WTC11 (cell line): ENCODE measurements at regions not wholly inside any gene's neighbourhood (a gene's known extent, or its start where the extent isn't known, plus 50 kb on each side); places are given as distances from the start of the nearest gene placed in this dataset.

Source experiments
- ATAC-seq: fragments of 200-7000 bp; cut with Tn5 transposase; 2 replicates; pipeline ENCODE4 v1.10.0; 2021; ENCODE audit warnings: mild to moderate bottlenecking, moderate library complexity
- CTCF ChIA-PET: fragments of 300-600 bp; sonication (Branson Sonifier 250); formaldehyde crosslinking; loops from one replicate; lab custom pipeline; 2021; ENCODE audit warnings: antibody characterized with exemption; lab: Charles Lee
- POLR2A ChIA-PET: fragments of 350-600 bp; sonication (Branson Sonifier 250); formaldehyde crosslinking; loops from one replicate; lab custom pipeline; 2021; ENCODE audit warnings: antibody characterized with exemption; lab: Charles Lee
- DNase-seq: peaks from one replicate; pipeline ENCODE4 v3.0.0; 2021; ENCODE audit warnings: low spot score
- H3K27ac Mint-ChIP-seq: 2 replicates; pipeline ENCODE4 v1.8.0; 2021; ENCODE audit warnings: mixed read lengths
- H3K27me3 Mint-ChIP-seq: 2 replicates; pipeline ENCODE4 v1.8.0; 2021; ENCODE audit warnings: low read depth, mild to moderate bottlenecking, moderate library complexity, mixed read lengths
- H3K36me3 Mint-ChIP-seq: 2 replicates; pipeline ENCODE4 v1.8.0; 2021; ENCODE audit warnings: mixed read lengths
- H3K4me1 Mint-ChIP-seq: 2 replicates; pipeline ENCODE4 v1.8.0; 2022; ENCODE audit warnings: mixed read lengths
- H3K4me3 Mint-ChIP-seq: 2 replicates; pipeline ENCODE4 v1.8.0; 2021; ENCODE audit warnings: mild to moderate bottlenecking, moderate library complexity, mixed read lengths
- H3K9me3 Mint-ChIP-seq: 2 replicates; pipeline ENCODE4 v1.8.0; 2021; ENCODE audit warnings: mixed read lengths
- CDX4 ChIP-seq: fragments of 250-450 bp; sonication (Bioruptor Pico); IDR thresholded peaks from 2 replicates; pipeline ENCODE4 v1.9.0; 2021; ENCODE audit warnings: moderate library complexity, mild to moderate bottlenecking, inconsistent platforms, borderline replicate concordance
- EMX1 ChIP-seq: fragments of 250-450 bp; sonication (Bioruptor Pico); IDR thresholded peaks from 2 replicates; pipeline ENCODE4 v1.8.0; 2021; ENCODE audit warnings: mild to moderate bottlenecking
- ETV6 ChIP-seq: sonication (generic); formaldehyde crosslinking; IDR thresholded peaks from 2 replicates; pipeline ENCODE4 v1.8.1; 2022; ENCODE audit warnings: mild to moderate bottlenecking, missing genetic modification reagents
- KAT7 ChIP-seq: sonication (generic); formaldehyde crosslinking; IDR thresholded peaks from 2 replicates; pipeline ENCODE4 v1.8.1; 2023; ENCODE audit warnings: missing genetic modification reagents, mild to moderate bottlenecking, borderline replicate concordance
- MYBL2 ChIP-seq: sonication (generic); formaldehyde crosslinking; IDR thresholded peaks from 2 replicates; pipeline ENCODE4 v1.8.1; 2023; ENCODE audit warnings: mild to moderate bottlenecking, moderate library complexity, missing genetic modification reagents
- NFATC4 ChIP-seq: fragments of 250-450 bp; sonication (Bioruptor Pico); IDR thresholded peaks from 2 replicates; pipeline ENCODE4 v1.9.0; 2021; ENCODE audit warnings: mild to moderate bottlenecking
- NFE2L1 ChIP-seq: sonication (generic); formaldehyde crosslinking; IDR thresholded peaks from 2 replicates; pipeline ENCODE4 v1.8.1; 2023; ENCODE audit warnings: missing genetic modification reagents
- PRDM15 ChIP-seq: sonication (generic); formaldehyde crosslinking; IDR thresholded peaks from 2 replicates; pipeline ENCODE4 v1.8.0; 2022; ENCODE audit warnings: missing genetic modification reagents
- RELA ChIP-seq: sonication (generic); formaldehyde crosslinking; IDR thresholded peaks from 2 replicates; pipeline ENCODE4 v1.8.1; 2022; ENCODE audit warnings: missing genetic modification reagents, mild to moderate bottlenecking, borderline replicate concordance
- TCF7 ChIP-seq: sonication (generic); formaldehyde crosslinking; IDR thresholded peaks from 2 replicates; pipeline ENCODE4 v1.8.0; 2022; ENCODE audit warnings: mild to moderate bottlenecking, low read depth, missing genetic modification reagents, moderate library complexity
- ZBTB21 ChIP-seq: sonication (generic); formaldehyde crosslinking; IDR thresholded peaks from 2 replicates; pipeline ENCODE4 v1.8.1; 2023; ENCODE audit warnings: mild to moderate bottlenecking, missing genetic modification reagents, borderline replicate concordance
- ZNF138 ChIP-seq: sonication (generic); formaldehyde crosslinking; conservative IDR thresholded peaks from 2 replicates; pipeline ENCODE4 v1.8.1; 2022; ENCODE audit warnings: mild to moderate bottlenecking, moderate library complexity, missing genetic modification reagents
- ZNF263 ChIP-seq: sonication (generic); formaldehyde crosslinking; IDR thresholded peaks from 2 replicates; pipeline ENCODE4 v1.8.1; 2022; ENCODE audit warnings: low read depth, mild to moderate bottlenecking, moderate library complexity, missing genetic modification reagents
- ZNF416 ChIP-seq: fragments of 250-450 bp; sonication (Bioruptor Pico); IDR thresholded peaks from 2 replicates; pipeline ENCODE4 v1.9.0; 2021; ENCODE audit warnings: mild to moderate bottlenecking, inconsistent platforms
- ZNF532 ChIP-seq: fragments of 250-450 bp; sonication (Bioruptor Pico); IDR thresholded peaks from 2 replicates; pipeline ENCODE4 v1.9.0; 2021; ENCODE audit warnings: mild to moderate bottlenecking, borderline replicate concordance
- TF ChIP-seq, protein P1 (sequence below): sonication (generic); formaldehyde crosslinking; IDR thresholded peaks from 2 replicates; pipeline ENCODE4 v1.8.0; 2022; ENCODE audit warnings: mild to moderate bottlenecking, missing genetic modification reagents
- TF ChIP-seq, protein P2 (sequence below): fragments of 250-450 bp; sonication (Bioruptor Pico); conservative IDR thresholded peaks from 2 replicates; pipeline ENCODE4 v1.9.0; 2021; ENCODE audit warnings: mild to moderate bottlenecking

DNA sequence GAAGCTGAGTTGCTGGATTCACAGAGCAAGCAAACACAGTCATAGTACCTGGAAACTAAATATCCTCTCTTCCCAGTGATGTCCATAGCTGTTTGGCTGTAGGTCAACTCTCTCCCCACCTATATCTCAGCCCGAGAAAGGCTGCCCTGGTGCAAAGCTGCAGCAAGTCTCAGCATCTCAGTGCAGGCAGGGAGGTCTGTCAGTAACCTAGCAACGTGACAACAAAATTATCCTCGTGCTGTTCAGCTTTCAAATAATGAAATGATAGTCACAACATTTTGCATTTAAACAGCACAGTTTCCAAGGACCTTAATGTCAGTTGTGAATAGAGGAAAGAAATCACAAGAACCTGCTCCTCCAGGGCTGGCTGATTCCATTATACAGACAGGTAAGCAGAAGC, 83.6 kb downstream of the CHST2 start:
- Mint-ChIP-seq H3K9me3 (peaks cover 14% of the 10 kb centered on the region), H3K27ac (no peak overlapping the region), H3K4me3 (no peak overlapping the region), H3K4me1 (peaks cover 35% of the 10 kb centered on the region), H3K36me3 (no peaks in the 10 kb centered on the region)
- DNase-seq (no peak), ATAC-seq (no peak)
- POLR2A ChIA-PET = no interaction called here
- CTCF ChIA-PET = interaction anchor here (0.6 kb wide), 1 partner anchor 475 kb away, joined by 4 read pairs; no protein-coding TSS in a partner anchor
- TF ChIP-seq ZNF416 (CRISPR knock-in tag) (no peak), ZNF263 (CRISPR knock-in tag) (no peak), NFATC4 (CRISPR knock-in tag) (no peak), ETV6 (CRISPR knock-in tag) (no peak), EMX1 (CRISPR knock-in tag) (no peak), MYBL2 (CRISPR knock-in tag) (no peak), CDX4 (CRISPR knock-in tag) (no peak), ZBTB21 (no peak), RELA (CRISPR knock-in tag) (no peak), ZNF532 (CRISPR knock-in tag) (no peak), TCF7 (CRISPR knock-in tag) (no peak), NFE2L1 (no peak)
- TF ChIP-seq, protein P1, sequence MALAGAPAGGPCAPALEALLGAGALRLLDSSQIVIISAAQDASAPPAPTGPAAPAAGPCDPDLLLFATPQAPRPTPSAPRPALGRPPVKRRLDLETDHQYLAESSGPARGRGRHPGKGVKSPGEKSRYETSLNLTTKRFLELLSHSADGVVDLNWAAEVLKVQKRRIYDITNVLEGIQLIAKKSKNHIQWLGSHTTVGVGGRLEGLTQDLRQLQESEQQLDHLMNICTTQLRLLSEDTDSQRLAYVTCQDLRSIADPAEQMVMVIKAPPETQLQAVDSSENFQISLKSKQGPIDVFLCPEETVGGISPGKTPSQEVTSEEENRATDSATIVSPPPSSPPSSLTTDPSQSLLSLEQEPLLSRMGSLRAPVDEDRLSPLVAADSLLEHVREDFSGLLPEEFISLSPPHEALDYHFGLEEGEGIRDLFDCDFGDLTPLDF = no peak
- TF ChIP-seq, all 79 proteins: peak for 0
- no peaks in the 10 kb centered on the region; the same call in 1 of the 2 replicates for H3K27me3 Mint-ChIP-seq

DNA sequence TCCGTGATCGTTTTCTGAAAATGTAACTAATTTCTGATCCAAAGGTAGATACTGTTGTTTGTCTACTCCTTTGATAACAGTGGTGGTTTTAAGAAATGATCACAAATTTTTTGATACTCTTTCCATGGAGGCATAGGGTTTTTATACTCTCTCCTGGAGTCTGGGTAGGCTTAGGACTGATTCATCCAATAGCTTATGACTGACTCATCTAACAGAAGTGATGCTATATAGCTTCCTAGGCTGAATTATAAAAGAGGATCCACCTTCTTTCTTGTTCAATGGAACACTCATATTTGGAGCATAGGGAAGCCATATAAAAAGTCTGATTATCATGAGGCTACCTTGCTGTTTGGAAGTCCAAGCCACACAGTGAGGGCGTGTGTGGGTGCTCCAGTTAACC, 84.3 kb downstream of the CHST2 start:
- no peaks in the 10 kb centered on the region; the same call in 1 of the 2 replicates for H3K27me3 Mint-ChIP-seq
- no peak for DNase-seq
- peaks cover 35% of the 10 kb centered on the region for H3K4me1 Mint-ChIP-seq
- no peak overlapping the region for H3K4me3 Mint-ChIP-seq
- no peaks in the 10 kb centered on the region for H3K36me3 Mint-ChIP-seq
- peaks cover 14% of the 10 kb centered on the region for H3K9me3 Mint-ChIP-seq
- no peak overlapping the region for H3K27ac Mint-ChIP-seq
- POLR2A ChIA-PET = no interaction called here
- no peak for ATAC-seq
- TF ChIP-seq ZNF138 (no peak), PRDM15 (CRISPR knock-in tag) (no peak), MYBL2 (CRISPR knock-in tag) (no peak), KAT7 (CRISPR knock-in tag) (no peak), EMX1 (CRISPR knock-in tag) (no peak)
- TF ChIP-seq, protein P2, sequence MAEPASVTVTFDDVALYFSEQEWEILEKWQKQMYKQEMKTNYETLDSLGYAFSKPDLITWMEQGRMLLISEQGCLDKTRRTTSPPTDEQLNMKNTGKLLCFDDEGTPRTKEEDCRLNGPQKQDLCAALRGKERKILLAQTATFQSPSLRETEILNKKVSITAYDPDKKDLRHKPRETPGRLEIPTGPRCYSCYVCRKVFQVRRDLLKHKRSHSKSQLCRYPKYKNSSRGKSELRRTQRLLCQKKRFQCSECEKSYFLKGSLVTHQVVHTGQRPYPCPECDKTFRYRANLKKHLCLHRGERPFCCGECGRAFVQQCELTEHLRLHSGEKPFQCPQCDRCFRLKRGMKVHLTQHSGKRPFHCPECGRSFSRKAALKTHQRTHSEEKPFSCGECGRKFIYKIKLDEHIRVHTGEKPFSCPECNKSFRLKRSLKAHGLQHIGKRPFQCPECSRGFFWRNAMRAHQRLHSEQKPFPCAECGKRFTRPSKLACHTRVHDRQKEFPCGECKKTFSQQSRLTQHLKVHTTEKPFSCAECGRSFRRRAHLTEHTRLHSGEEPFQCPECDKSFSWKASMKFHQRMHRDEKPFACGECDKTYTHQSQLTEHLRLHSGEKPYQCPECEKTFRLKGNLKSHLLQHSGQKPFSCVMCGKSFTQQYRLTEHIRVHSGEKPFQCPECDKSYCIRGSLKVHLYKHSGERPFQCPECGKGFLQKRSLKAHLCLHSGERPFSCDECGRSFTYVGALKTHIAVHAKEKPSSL = no peak
- CTCF ChIA-PET = interaction anchor here (0.6 kb wide), 1 partner anchor 474 kb away, joined by 4 read pairs; no protein-coding TSS in a partner anchor
